ENCODE measurements at regions not wholly inside any gene's neighbourhood (a gene's known extent, or its start where the extent isn't known, plus 50 kb on each side); places are given as distances from the start of the nearest gene placed in this dataset.

- TF ChIP-seq AR (CRISPR knock-in tag; IDR thresholded peaks at IDR 0.05), result no peak
- no peak for TF ChIP-seq CBFB (CRISPR knock-in tag; IDR thresholded peaks at IDR 0.05; ENCODE audit: low read depth)
These were observed 978.3 kb downstream of the UQCRFS1 start (continued) for GRCh38 chr19:28234637-28235036.

GRCh38 chr19:28228854-28229253 is 984.1 kb downstream of the UQCRFS1 start:
- Mint-ChIP-seq H3K4me1 (no peaks in the 10 kb centered on the region), H3K36me3 (no peaks in the 10 kb centered on the region), H3K4me3 (no peak overlapping the region), H3K27me3 (ENCODE audit: low read depth) (no peaks in the 10 kb centered on the region), H3K27ac (no peak overlapping the region), H3K9me3 (no peaks in the 10 kb centered on the region; the same call in 1 of the 2 replicates)
- CTCF ChIA-PET, result interaction anchor here (0.7 to 1.6 kb wide), 4 partner anchors 13 to 508 kb away, joined by 3 to 7 read pairs (median 4); no protein-coding TSS in a partner anchor
- POLR2A ChIA-PET, result no interaction called here
- DNase-seq (ENCODE audit: low spot score), result no peak
- no peak for ATAC-seq
- TF ChIP-seq SMAD4 (CRISPR knock-in tag; IDR thresholded peaks at IDR 0.05) (no peak), TEAD1 (CRISPR knock-in tag; IDR thresholded peaks at IDR 0.05) (no peak), ZNF671 (CRISPR knock-in tag; IDR thresholded peaks at IDR 0.05) (no peak), GTF2I (CRISPR knock-in tag; conservative IDR thresholded peaks at IDR 0.05) (no peak), ZNF281 (CRISPR knock-in tag; IDR thresholded peaks at IDR 0.05) (no peak), USF1 (CRISPR knock-in tag; IDR thresholded peaks at IDR 0.05) (no peak), FOXJ3 (CRISPR knock-in tag; IDR thresholded peaks at IDR 0.05; ENCODE audit: borderline replicate concordance) (no peak), E2F5 (CRISPR knock-in tag; IDR thresholded peaks at IDR 0.05) (no peak), IRF2 (CRISPR knock-in tag; IDR thresholded peaks at IDR 0.05; ENCODE audit: borderline replicate concordance, low read depth) (no peak), ATF6 (CRISPR knock-in tag; IDR thresholded peaks at IDR 0.05) (no peak), ZNF396 (CRISPR knock-in tag; IDR thresholded peaks at IDR 0.05; ENCODE audit: borderline replicate concordance) (no peak), ETV6 (CRISPR knock-in tag; IDR thresholded peaks at IDR 0.05) (no peak), ZNF121 (CRISPR knock-in tag; IDR thresholded peaks at IDR 0.05) (no peak)

- POLR2A ChIA-PET, result no interaction called here
- Mint-ChIP-seq H3K9me3 (no peaks in the 10 kb centered on the region; the same call in 1 of the 2 replicates), H3K27ac (no peak overlapping the region), H3K4me1 (no peaks in the 10 kb centered on the region), H3K4me3 (no peak overlapping the region), H3K36me3 (no peaks in the 10 kb centered on the region), H3K27me3 (ENCODE audit: low read depth) (peaks cover 3% of the 10 kb centered on the region; the same call in 1 of the 2 replicates)
- CTCF ChIA-PET, result no interaction called here
- ATAC-seq (no peak), DNase-seq (ENCODE audit: low spot score) (no peak)
- TF ChIP-seq ESRRA (CRISPR knock-in tag; IDR thresholded peaks at IDR 0.05; ENCODE audit: borderline replicate concordance) (no peak), ZNF121 (CRISPR knock-in tag; IDR thresholded peaks at IDR 0.05) (no peak), AFF4 (CRISPR knock-in tag; IDR thresholded peaks at IDR 0.05; ENCODE audit: borderline replicate concordance) (no peak), ZNF232 (CRISPR knock-in tag; IDR thresholded peaks at IDR 0.05) (no peak), TP53 (CRISPR knock-in tag; IDR thresholded peaks at IDR 0.05) (no peak), ATF6 (CRISPR knock-in tag; IDR thresholded peaks at IDR 0.05) (no peak)
These were observed 988.5 kb downstream of the UQCRFS1 start for GRCh38 chr19:28224441-28224840.

All from WTC11 (cell line).